M059J (cell line): ENCODE measurements at regions not wholly inside any gene's neighbourhood (a gene's known extent, or its start where the extent isn't known, plus 50 kb on each side); places are given as distances from the start of the nearest gene placed in this dataset.
"Not testable (repeated sequence)": the region's sequence is repeated elsewhere in the genome, so short reads cannot be mapped to it uniquely, and the experiment has no call there.

ENCODE experiments used
- DNase-seq: peaks from one replicate; pipeline ENCODE4 v3.0.0-alpha.2; 2012; ENCODE audit warnings: low read depth

- DNase-seq = not testable (repeated sequence)
Measured at GRCh38 chr1:206311611-206312273, 108.4 kb downstream of the SRGAP2 start.

- not testable (repeated sequence) for DNase-seq
Measured at GRCh38 chr1:206312274-206312665, 108.9 kb downstream of the SRGAP2 start.

GRCh38 chr1:206314951-206315636 lies 111.8 kb downstream of the SRGAP2 start:
- DNase-seq = not testable (repeated sequence)

GRCh38 chr1:206316901-206317300 lies 113.6 kb downstream of the SRGAP2 start:
- DNase-seq = not testable (repeated sequence)

- DNase-seq = not testable (repeated sequence)
Measured at GRCh38 chr1:206317878-206318514, 114.7 kb downstream of the SRGAP2 start.

DNA sequence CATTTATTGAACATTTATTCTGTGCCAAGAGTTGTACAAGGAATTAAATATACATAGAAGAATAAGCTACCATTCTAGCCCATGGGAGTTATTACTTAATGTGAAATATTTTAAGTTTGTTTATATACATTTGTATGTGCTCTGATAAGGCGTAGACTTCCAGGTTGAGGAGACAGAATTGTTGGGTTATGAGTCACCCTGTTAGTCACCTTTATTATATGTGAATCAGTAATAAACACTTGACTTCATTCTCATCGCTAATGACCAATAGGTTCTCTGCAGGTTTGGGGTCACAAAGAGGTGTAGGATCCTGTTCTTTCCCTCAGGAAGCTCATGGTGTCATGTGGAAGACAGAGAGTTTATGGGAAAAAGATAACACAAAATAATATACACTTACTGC lies 116.9 kb downstream of the SRGAP2 start:
- DNase-seq = not testable (repeated sequence)

DNA sequence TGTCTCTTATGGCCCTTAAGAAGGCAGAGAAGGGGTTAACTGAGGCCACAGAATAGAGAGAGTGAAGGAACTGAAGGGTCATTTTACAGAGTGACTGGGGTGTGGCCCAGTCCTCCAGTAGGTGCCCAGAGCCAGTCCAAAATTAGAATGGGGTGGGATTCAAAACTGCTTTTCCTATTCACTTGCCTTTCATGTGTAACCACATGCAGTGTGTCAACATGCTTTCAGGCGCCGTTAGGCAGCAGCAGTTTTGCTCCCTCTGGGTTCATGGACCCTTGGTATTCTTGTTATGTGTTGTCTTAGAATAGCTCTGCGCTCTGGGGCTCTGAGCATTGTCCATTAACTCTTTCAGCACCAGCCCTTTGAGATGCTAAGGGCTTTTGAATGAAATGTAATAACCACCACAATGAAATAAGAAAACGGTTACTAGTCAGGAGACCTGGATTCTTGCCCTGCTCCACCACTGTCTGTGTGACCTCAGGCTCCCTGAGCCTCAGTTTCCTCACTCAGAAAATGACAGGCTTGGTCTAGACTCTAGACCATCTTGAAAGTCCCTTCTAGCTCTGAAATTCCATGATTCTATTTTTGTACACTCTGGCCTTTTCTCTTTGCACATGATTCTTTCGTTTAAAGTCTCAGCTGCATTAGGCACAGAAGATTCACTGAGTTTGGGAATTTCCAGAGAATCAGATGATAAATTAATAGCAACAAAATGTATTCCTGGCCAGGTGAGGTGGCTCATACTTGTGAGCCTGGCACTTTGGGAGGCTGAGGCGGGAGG lies 123.0 kb downstream of the SRGAP2 start:
- DNase-seq = not testable (repeated sequence)

DNA sequence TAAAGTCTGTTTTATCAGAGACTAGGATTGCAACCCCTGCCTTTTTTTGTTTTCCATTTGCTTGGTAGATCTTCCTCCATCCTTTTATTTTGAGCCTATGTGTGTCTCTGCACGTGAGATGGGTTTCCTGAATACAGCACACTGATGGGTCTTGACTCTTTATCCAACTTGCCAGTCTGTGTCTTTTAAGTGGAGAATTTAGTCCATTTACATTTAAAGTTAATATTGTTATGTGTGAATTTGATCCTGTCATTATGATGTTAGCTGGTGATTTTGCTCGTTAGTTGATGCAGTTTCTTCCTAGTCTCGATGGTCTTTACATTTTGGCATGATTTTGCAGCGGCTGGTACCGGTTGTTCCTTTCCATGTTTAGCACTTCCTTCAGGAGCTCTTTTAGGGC lies 128.3 kb downstream of the SRGAP2 start:
- not testable (repeated sequence) for DNase-seq

- not testable (repeated sequence) for DNase-seq
Measured at GRCh38 chr1:206333316-206333715, 130.0 kb downstream of the SRGAP2 start.

DNA sequence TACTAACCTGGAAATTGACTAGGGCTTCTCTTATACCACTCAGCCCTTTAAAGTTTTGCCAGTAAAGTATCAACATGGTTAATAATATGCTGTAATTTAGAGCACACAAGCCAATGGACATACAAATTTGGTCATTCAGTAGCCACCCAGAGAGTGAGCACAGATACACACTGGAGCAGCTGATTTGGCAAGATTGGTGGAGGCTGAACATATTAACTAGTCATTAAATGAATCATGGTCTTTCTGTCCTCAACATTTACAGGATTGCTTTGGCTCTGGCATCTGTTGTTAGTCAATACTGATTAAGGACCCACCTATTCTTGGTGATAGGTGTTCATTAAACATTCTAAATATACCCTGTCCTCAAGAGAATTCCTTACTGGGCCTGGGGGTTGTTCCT lies 130.6 kb downstream of the SRGAP2 start:
- DNase-seq = not testable (repeated sequence)

GRCh38 chr1:206334481-206334880 lies 131.1 kb downstream of the SRGAP2 start:
- peak; percentile 20 for DNase-seq

DNA sequence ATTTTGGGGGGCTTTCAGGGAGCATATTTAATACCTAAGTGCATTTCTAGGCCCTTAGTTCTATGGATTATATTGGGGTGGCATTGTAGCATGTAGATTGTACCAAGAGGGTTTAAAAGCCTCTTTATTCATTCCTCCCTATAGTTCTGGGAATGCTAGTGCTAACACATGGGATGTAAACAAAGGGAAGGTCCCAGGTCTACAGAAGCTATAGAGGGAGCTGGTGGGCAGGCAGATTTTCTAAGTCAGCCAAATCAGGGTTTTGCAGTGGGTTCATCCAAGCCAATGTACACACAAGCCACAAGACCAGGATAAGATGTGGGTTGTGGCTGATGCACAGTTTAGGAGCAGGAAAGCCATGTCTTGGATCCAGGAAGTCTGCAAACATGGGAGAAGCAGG lies 131.8 kb downstream of the SRGAP2 start:
- DNase-seq = not testable (repeated sequence)

DNA sequence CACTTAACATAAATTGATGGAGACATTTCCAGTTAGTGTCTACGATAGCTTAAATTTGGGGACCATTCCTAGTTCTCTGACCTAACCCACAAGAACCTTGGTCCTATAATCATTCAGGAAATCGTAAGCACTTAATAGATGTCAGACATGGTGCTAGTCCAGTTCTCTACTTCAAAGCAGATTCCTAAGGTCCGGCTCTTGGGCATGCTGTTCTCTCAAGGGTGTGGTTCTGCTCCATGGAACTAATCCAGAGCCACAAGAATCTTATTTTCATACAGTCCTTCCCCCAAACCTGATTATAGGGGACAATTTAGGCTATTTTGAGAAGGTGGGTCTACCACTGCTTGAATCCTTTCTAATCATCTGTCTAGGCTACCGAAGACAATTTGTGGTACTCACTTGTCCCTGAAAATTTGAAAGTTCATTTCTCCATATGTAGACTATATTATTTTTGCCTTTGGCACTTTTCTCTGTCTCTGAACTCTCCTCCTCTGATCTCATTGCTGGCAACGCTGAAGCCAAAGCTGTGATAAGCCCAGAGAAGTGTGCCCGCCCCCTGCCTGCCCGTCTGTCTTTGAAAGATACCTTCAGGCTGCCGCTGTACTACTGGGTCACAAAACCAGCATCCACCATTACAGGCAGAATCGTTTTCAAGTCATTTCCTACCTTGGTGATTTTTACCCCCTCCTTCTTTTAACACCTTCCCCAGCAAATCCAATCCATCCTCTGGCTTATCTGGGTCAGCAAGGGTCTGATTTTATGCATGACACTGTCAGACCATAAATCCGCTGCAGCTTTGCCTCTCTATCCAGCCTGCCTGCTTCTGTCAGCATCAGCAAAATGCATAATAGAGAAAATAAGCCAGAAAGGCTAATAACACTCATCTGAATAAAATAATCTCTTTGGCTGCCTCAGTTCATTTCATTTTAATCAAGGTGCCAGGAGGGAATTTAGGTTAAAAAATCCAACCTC lies 132.8 kb downstream of the SRGAP2 start:
- DNase-seq = not testable (repeated sequence)

DNA sequence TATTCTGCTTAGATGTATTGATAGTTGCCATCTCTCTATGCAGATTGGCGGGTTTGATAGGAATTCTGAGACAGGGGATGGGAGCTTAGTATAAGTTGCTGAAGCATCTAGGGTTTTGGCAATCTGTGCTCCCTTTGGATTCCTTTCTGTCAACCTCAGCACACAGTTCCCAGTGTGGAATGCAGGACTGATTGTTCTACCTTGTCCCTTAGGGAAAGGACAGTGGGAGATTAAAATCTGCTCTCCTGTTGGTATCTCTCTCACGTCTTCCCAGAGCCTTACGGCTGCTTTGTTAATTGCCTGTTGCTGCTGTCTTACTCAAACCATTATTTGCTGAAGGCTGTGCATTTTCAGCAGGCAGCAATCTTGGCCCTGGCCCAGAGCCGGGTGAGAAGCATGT lies 133.3 kb upstream of the IKBKE start:
- peak; percentile 13 for DNase-seq

- not testable (repeated sequence) for DNase-seq
Measured at GRCh38 chr1:206350493-206351275, 119.6 kb upstream of the IKBKE start.

- not testable (repeated sequence) for DNase-seq
Measured at GRCh38 chr1:206351276-206352052, 118.8 kb upstream of the IKBKE start.

- DNase-seq = peak; percentile 70
Measured at GRCh38 chr1:206356310-206356709, 114.0 kb upstream of the IKBKE start.

DNA sequence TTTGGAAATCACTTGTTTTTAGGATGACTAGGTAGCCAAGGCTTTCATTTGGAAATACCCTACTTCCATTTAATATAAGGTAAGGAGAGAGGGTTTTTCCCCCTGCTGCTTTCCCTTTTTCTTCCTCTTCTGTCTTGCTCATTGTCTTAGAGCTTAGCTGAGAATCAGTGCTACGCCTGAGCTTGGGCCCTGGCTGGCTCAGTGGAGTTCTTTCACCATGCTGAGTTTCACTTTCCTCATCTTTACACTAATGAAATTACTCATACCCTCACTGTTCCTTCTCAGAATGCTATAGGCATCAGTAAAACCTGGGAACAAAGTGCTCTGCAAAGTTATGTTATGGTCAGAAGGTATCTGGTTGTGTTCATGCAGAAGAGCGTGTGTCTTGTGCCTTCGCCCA lies 112.3 kb upstream of the IKBKE start:
- not testable (repeated sequence) for DNase-seq

- DNase-seq = not testable (repeated sequence)
Measured at GRCh38 chr1:206358771-206359170, 111.5 kb upstream of the IKBKE start.
